ENCODE measurements at regions not wholly inside any gene's neighbourhood (a gene's known extent, or its start where the extent isn't known, plus 50 kb on each side); places are given as distances from the start of the nearest gene placed in this dataset.

DNA sequence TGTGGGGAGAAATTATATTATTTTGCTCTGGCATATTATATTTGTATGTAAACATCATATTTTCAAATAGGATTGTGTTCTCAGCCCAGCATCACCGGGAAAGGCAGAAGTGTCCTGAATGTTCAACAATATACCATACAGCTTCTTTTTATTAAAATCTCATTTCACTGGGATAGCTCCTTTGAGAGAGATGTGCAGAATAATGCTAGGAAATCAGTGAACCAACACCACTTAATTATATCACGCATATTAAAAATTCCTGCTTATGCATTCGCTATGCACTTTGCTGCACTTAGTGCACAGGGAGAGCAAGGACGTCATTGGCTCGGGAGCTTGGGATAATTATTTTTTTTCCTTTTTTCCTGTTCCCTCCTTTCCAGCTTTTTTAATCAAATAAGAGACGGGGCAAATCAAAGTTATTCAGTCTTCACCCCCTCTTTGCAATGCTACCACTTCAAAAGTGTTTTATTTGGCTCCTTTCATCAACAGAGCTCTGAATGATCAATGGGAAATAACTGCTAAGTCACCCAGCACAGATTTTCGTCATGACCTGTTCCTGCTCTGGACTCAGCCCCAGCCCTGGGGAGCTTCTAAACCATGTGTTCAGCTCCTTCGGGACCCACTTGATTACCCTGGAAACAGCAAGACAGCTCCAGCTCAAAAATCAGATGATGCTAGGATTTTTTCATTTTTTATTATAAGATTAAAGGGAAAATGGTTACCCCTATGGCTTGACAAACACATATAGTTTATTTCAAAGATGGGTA, 165.5 kb upstream of the DUSP10 start:
- Histone ChIP-seq H3K36me3 (ENCODE audit: control insufficient read depth in 1 of 2, insufficient read depth in 2 of 2, low read length in 2 of 2) (no peaks in the 10 kb centered on the region), H3K79me2 (ENCODE audit: insufficient read depth, low read length) (no peaks in the 10 kb centered on the region), H3K4me2 (ENCODE audit: low read length) (no peak overlapping the region), H3K9me2 (ENCODE audit: insufficient read depth) (no peaks in the 10 kb centered on the region), H3K4me1 (ENCODE audit: control insufficient read depth in 1 of 2, insufficient read depth in 2 of 2, low read length in 2 of 2) (no peaks in the 10 kb centered on the region), H3K9ac (ENCODE audit: low read length) (no peak overlapping the region), H3K9me3 (ENCODE audit: control insufficient read depth in 1 of 2, insufficient read depth in 1 of 2, low read depth in 1 of 2, low read length in 2 of 2) (no peaks in the 10 kb centered on the region), H2AFZ (ENCODE audit: low read depth, low read length, poor library complexity, severe bottlenecking) (no peak overlapping the region), H3K27ac (ENCODE audit: low read depth, low read length) (no peak overlapping the region), H3K4me3 (replicated peaks in 1 of 2; ENCODE audit: low read depth in 1 of 2, low read length in 2 of 2) (no peak overlapping the region), H3K27me3 (ENCODE audit: insufficient read depth, low read length) (no peaks in the 10 kb centered on the region), H4K20me1 (ENCODE audit: insufficient read depth) (no peaks in the 10 kb centered on the region)
- RAD21 ChIA-PET (ENCODE audit: low non-redundant PET in 1 of 2, low total read pairs in 2 of 2, uncharacterized antibody in 2 of 2, unreplicated experiment in 2 of 2): no interaction called here
- TF ChIP-seq, protein P1, sequence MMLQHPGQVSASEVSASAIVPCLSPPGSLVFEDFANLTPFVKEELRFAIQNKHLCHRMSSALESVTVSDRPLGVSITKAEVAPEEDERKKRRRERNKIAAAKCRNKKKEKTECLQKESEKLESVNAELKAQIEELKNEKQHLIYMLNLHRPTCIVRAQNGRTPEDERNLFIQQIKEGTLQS (IDR thresholded peaks at IDR 0.05): no peak
- TF ChIP-seq RAD21 (IDR thresholded peaks at IDR 0.05; ENCODE audit: low read depth): no peak
- TF ChIP-seq FOSL1 (IDR thresholded peaks at IDR 0.05; ENCODE audit: low read depth): no peak
- TF ChIP-seq POLR2A (IDR thresholded peaks at IDR 0.05; ENCODE audit: borderline replicate concordance, extremely low read depth, insufficient read depth, insufficient read length): no peak
- no TSS peak for BruUV-seq (replicated peaks)
- CTCF ChIA-PET: no interaction called here
- DNase-seq (ENCODE audit: low read depth, low spot score) (no peak), ATAC-seq (no peak)
- intact Hi-C loops (cut with micrococcal nuclease): no loop called here
- POLR2A ChIA-PET: interaction anchor here (0.6 kb wide), 1 partner anchor 13 kb away, joined by 3 read pairs; no protein-coding TSS in a partner anchor

DNA sequence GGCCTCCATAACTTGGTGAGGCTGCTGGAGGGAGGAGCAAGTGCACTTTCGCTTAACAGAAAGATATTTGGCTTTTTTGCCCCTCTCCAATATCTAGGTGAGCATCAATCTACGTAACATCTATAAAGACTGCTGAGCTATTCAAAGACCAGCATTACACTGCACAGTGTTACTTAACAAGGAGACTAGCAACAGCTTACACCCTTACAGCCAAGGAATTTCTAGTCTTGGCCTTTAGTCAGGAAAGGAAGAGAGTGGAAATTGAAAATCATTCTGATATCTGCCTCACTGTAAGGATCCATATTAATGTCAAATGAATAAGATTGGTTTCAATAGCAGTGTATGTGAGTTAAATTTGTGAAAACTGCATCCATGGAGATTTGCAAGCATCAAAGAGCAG, 163.9 kb upstream of the DUSP10 start:
- Histone ChIP-seq H3K9ac (ENCODE audit: low read length) (no peak overlapping the region), H3K4me1 (ENCODE audit: control insufficient read depth in 1 of 2, insufficient read depth in 2 of 2, low read length in 2 of 2) (no peaks in the 10 kb centered on the region), H3K27ac (ENCODE audit: low read depth, low read length) (no peak overlapping the region), H3K36me3 (ENCODE audit: control insufficient read depth in 1 of 2, insufficient read depth in 2 of 2, low read length in 2 of 2) (no peaks in the 10 kb centered on the region), H3K79me2 (ENCODE audit: insufficient read depth, low read length) (no peaks in the 10 kb centered on the region), H3K4me3 (replicated peaks in 1 of 2; ENCODE audit: low read depth in 1 of 2, low read length in 2 of 2) (no peak overlapping the region), H3K9me3 (ENCODE audit: control insufficient read depth in 1 of 2, insufficient read depth in 1 of 2, low read depth in 1 of 2, low read length in 2 of 2) (no peaks in the 10 kb centered on the region), H3K27me3 (ENCODE audit: insufficient read depth, low read length) (no peaks in the 10 kb centered on the region), H3K9me2 (ENCODE audit: insufficient read depth) (no peaks in the 10 kb centered on the region), H3K4me2 (ENCODE audit: low read length) (no peak overlapping the region), H4K20me1 (ENCODE audit: insufficient read depth) (no peaks in the 10 kb centered on the region), H2AFZ (ENCODE audit: low read depth, low read length, poor library complexity, severe bottlenecking) (no peak overlapping the region)
- ChIA-PET RAD21 (ENCODE audit: low non-redundant PET in 1 of 2, low total read pairs in 2 of 2, uncharacterized antibody in 2 of 2, unreplicated experiment in 2 of 2) (no interaction called here), CTCF (no interaction called here), POLR2A (no interaction called here)
- intact Hi-C loops (cut with micrococcal nuclease): no loop called here
- no TSS peak for BruUV-seq (replicated peaks)
- ATAC-seq (no peak), DNase-seq (ENCODE audit: low read depth, low spot score) (no peak)
- no peak for TF ChIP-seq POLR2AphosphoS5 (IDR thresholded peaks at IDR 0.05; ENCODE audit: low read depth, low read length)
- TF ChIP-seq ZNF274 (IDR thresholded peaks at IDR 0.05; ENCODE audit: low read depth, low read length): no peak
- no peak for TF ChIP-seq ZFX (IDR thresholded peaks at IDR 0.05)
- TF ChIP-seq REST (IDR thresholded peaks at IDR 0.05; ENCODE audit: low read depth): no peak
- TF ChIP-seq CTCF (IDR thresholded peaks at IDR 0.05 in 2 of 3, conservative IDR thresholded peaks at IDR 0.05 in 1 of 3; ENCODE audit: borderline replicate concordance in 1 of 3, insufficient read depth in 1 of 3, low read depth in 2 of 3, low read length in 2 of 3): no peak
- no peak for TF ChIP-seq ELF1 (IDR thresholded peaks at IDR 0.05; ENCODE audit: borderline replicate concordance, low read depth)
- TF ChIP-seq POLR2A (IDR thresholded peaks at IDR 0.05; ENCODE audit: borderline replicate concordance, extremely low read depth, insufficient read depth, insufficient read length): no peak
- TF ChIP-seq FOSL1 (IDR thresholded peaks at IDR 0.05; ENCODE audit: low read depth): no peak
- TF ChIP-seq, protein P1 (IDR thresholded peaks at IDR 0.05): no peak
- no peak for TF ChIP-seq CEBPB (IDR thresholded peaks at IDR 0.05; ENCODE audit: low read depth)
- no peak for TF ChIP-seq YY1 (IDR thresholded peaks at IDR 0.05; ENCODE audit: extremely low read depth, insufficient replicate concordance, low read depth, low read length)
- no peak for TF ChIP-seq SP1 (IDR thresholded peaks at IDR 0.05; ENCODE audit: low read depth)
- TF ChIP-seq CBX3 (IDR thresholded peaks at IDR 0.05; ENCODE audit: low read depth): no peak

All from HCT116 (cell line).